HEK293T (cell line): ENCODE measurements at regions not wholly inside any gene's neighbourhood (a gene's known extent, or its start where the extent isn't known, plus 50 kb on each side); places are given as distances from the start of the nearest gene placed in this dataset.
"Not testable (repeated sequence)": the region's sequence is repeated elsewhere in the genome, so short reads cannot be mapped to it uniquely, and the experiment has no call there.

Experiments used
- CTCF ChIA-PET: fragments of 350-600 bp; formaldehyde crosslinking; extraction: SDS; loops from one replicate; lab custom pipeline; 2021; ENCODE audit warnings: antibody characterized with exemption, inconsistent platforms; lab: Yijun Ruan, JAX
- POLR2A ChIA-PET: fragments of 350-600 bp; formaldehyde crosslinking; extraction: SDS; loops from one replicate; lab custom pipeline; 2020; ENCODE audit warnings: antibody characterized with exemption, inconsistent platforms; lab: Yijun Ruan, JAX
- DNase-seq: peaks from one replicate; pipeline ENCODE4 v3.0.0; 2012; ENCODE audit warnings: mixed read lengths; ENCODE audit errors: extremely low spot score
- ARNT ChIP-seq: fragments of 450-650 bp; IDR thresholded peaks from 2 replicates; pipeline ENCODE4 v1.6.1; 2017; ENCODE audit warnings: mild to moderate bottlenecking
- BHLHE40 ChIP-seq: fragments of 450-650 bp; IDR thresholded peaks from 2 replicates; pipeline ENCODE4 v1.6.1; 2016; ENCODE audit warnings: mild to moderate bottlenecking, moderate library complexity, borderline replicate concordance
- CTBP1 ChIP-seq: fragments of 450-650 bp; IDR thresholded peaks from 2 replicates; pipeline ENCODE4 v1.6.1; 2016; ENCODE audit warnings: borderline replicate concordance
- ELF4 ChIP-seq: fragments of 450-650 bp; IDR thresholded peaks from 2 replicates; pipeline ENCODE4 v1.6.1; 2017; ENCODE audit warnings: antibody characterized with exemption
- FOXA1 ChIP-seq: fragments of 450-650 bp; IDR thresholded peaks from 2 replicates; pipeline ENCODE4 v1.6.1; 2016; ENCODE audit warnings: mild to moderate bottlenecking
- FOXK2 ChIP-seq: fragments of 450-650 bp; IDR thresholded peaks from 2 replicates; pipeline ENCODE4 v1.6.1; 2016; ENCODE audit warnings: mild to moderate bottlenecking
- FOXM1 ChIP-seq: fragments of 450-650 bp; IDR thresholded peaks from 2 replicates; pipeline ENCODE4 v1.6.1; 2017; ENCODE audit warnings: mild to moderate bottlenecking, borderline replicate concordance
- HDGF ChIP-seq: fragments of 450-650 bp; IDR thresholded peaks from 2 replicates; pipeline ENCODE4 v1.6.1; 2017; ENCODE audit warnings: antibody characterized with exemption, borderline replicate concordance
- L3MBTL2 ChIP-seq: fragments of 450-650 bp; conservative IDR thresholded peaks from 2 replicates; pipeline ENCODE4 v1.6.1; 2016; ENCODE audit warnings: mild to moderate bottlenecking
- LEF1 ChIP-seq: fragments of 450-650 bp; IDR thresholded peaks from 2 replicates; pipeline ENCODE4 v1.6.1; 2017; ENCODE audit warnings: mild to moderate bottlenecking, borderline replicate concordance
- NFRKB ChIP-seq: fragments of 450-650 bp; IDR thresholded peaks from 2 replicates; pipeline ENCODE4 v1.6.1; 2016; ENCODE audit warnings: mild to moderate bottlenecking, moderate library complexity
- SP1 ChIP-seq: fragments of 450-650 bp; IDR thresholded peaks from 2 replicates; pipeline ENCODE4 v1.6.1; 2017
- SUZ12 ChIP-seq: fragments of 450-650 bp; IDR thresholded peaks from 2 replicates; pipeline ENCODE4 v1.6.1; 2016; ENCODE audit warnings: mild to moderate bottlenecking
- TARDBP ChIP-seq: fragments of 450-650 bp; IDR thresholded peaks from 2 replicates; pipeline ENCODE4 v1.6.1; 2016
- ZNF384 ChIP-seq: fragments of 450-650 bp; IDR thresholded peaks from 2 replicates; pipeline ENCODE4 v1.6.1; 2016
- TF ChIP-seq, protein P1 (sequence below): fragments of 450-650 bp; IDR thresholded peaks from 2 replicates; pipeline ENCODE4 v1.6.1; 2016

DNA sequence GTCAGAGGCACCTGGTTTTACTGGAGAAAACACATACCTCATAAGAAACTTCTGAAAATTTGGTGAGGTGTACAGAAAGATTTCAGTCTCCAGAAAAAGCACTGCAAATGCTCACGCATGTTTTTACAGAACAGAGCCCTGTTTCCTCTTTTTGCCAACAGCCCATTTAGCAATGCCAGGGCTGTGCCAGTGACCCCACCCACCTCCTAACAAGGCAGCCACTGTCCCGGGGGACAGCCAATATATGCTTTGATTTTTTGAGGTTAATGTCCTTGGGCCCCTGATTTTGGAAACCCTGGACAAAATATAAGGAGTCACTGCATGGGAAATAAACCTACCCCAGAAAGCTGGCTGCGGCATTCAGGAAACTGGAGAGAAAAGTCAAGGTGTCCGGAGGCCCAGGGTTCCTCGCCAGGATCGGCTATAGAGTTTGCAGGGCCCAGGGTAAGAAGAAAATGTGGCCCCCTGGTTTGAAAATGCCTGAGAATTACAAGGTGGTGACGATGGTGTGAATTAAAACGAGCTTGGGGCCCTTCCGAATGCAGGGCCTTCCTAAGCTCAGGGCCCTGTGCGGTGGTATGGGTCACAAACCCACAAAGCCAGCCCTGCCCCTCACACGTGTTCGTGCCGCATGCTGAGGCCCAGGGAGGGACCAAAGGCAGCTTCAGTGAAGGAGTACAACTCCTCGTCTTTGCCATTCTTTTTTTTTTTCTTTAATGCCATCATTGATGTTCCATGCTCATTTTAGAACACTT is 71.1 kb upstream of the WNT7B start:
- ChIA-PET POLR2A (interaction anchor here (1.0 kb wide), 1 partner anchor 11 kb away, joined by 9 read pairs; no protein-coding TSS in a partner anchor), CTCF (interaction anchor here (0.7 to 1.7 kb wide), 2 partner anchors 31 to 42 kb away, joined by 3 to 4 read pairs; no protein-coding TSS in a partner anchor)
- DNase-seq, result no peak
- no peak for TF ChIP-seq FOXA1
- no peak for TF ChIP-seq BHLHE40
- no peak for TF ChIP-seq FOXK2
- TF ChIP-seq LEF1, result no peak
- TF ChIP-seq L3MBTL2, result no peak
- TF ChIP-seq ARNT, result no peak
- TF ChIP-seq FOXM1, result no peak
- TF ChIP-seq ZNF384, result no peak
- TF ChIP-seq HDGF, result no peak
- TF ChIP-seq, protein P1, sequence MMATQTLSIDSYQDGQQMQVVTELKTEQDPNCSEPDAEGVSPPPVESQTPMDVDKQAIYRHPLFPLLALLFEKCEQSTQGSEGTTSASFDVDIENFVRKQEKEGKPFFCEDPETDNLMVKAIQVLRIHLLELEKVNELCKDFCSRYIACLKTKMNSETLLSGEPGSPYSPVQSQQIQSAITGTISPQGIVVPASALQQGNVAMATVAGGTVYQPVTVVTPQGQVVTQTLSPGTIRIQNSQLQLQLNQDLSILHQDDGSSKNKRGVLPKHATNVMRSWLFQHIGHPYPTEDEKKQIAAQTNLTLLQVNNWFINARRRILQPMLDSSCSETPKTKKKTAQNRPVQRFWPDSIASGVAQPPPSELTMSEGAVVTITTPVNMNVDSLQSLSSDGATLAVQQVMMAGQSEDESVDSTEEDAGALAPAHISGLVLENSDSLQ, result no peak
- TF ChIP-seq TARDBP, result no peak
- TF ChIP-seq SUZ12, result no peak
- TF ChIP-seq CTBP1, result no peak
- TF ChIP-seq ELF4, result no peak
- TF ChIP-seq SP1, result no peak
- no peak for TF ChIP-seq NFRKB

DNA sequence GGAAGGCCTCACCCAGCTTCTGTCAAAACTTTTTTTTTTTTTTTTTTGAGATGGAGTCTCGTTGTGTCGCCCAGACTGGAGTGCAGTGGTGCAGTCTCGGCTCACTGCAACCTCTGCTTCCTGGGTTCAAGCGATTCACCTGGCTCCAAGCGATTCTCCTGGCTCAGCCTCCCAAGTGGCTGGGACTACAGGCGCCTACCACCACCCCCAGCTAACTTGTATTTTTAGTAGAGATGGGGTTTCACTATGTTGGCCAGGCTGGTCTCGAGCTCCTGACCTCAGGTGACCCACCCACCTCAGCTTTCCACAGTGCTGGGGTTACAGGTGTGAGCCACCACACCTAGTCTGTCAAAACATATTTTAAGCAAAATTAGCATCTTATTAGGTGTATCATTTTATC is 71.7 kb upstream of the WNT7B start:
- ChIA-PET POLR2A (interaction anchor here (1.0 kb wide), 1 partner anchor 11 kb away, joined by 9 read pairs; no protein-coding TSS in a partner anchor), CTCF (interaction anchor here (0.7 to 1.7 kb wide), 2 partner anchors 30 to 42 kb away, joined by 3 to 4 read pairs; no protein-coding TSS in a partner anchor)
- DNase-seq, result not testable (repeated sequence)

DNA sequence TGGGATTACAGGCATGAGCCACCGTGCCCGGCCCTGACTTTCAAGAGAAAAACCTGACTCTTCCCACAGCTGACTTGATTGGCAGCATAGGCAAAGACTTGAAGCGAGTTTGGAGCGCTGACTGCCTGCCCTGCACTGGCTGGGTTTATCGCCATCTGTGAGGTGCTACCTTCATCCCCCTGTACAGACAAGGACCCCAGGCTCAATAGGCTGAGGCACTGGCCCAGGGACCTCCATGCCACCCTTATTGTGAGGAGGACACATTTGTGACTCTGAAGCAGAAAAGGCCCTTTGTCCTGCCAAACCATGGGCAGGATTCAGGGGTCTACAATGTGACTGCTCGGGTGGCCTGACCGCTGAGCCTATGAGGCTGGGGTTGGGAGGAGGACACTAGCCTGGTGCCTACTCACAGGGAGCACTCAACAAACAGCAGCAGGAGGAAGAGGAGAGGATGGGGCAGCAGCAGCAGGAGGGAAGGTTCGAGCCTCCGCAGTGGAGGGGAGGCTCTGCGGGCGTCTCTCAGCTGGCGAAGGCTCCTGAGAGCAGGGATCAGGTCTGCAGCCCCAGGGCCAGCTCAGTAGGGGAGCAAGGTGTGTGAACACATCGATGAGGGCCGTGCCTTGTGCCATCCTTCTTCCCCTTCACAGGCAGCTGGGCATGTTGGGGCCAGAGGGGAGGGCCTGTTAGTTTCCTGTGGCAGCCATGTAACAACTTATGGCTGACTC is 72.9 kb upstream of the WNT7B start:
- TF ChIP-seq FOXA1 (no peak), BHLHE40 (no peak), ELF4 (no peak), FOXM1 (no peak), ZNF384 (no peak), NFRKB (no peak), L3MBTL2 (no peak), ARNT (no peak), TARDBP (no peak), SP1 (no peak), LEF1 (no peak), FOXK2 (no peak), SUZ12 (no peak), CTBP1 (no peak), HDGF (no peak)
- TF ChIP-seq, protein P1, result no peak
- ChIA-PET CTCF (no interaction called here), POLR2A (no interaction called here)
- DNase-seq, result no peak

GRCh38 chr22:46050451-46050845 is 73.5 kb upstream of the WNT7B start:
- DNase-seq, result no peak
- no peak for TF ChIP-seq FOXA1
- TF ChIP-seq NFRKB, result no peak
- TF ChIP-seq L3MBTL2, result no peak
- TF ChIP-seq TARDBP, result no peak
- TF ChIP-seq FOXM1, result no peak
- no peak for TF ChIP-seq FOXK2
- TF ChIP-seq ELF4, result no peak
- no peak for TF ChIP-seq BHLHE40
- no peak for TF ChIP-seq ARNT
- TF ChIP-seq SUZ12, result no peak
- TF ChIP-seq, protein P1, result no peak
- CTCF ChIA-PET, result no interaction called here
- POLR2A ChIA-PET, result interaction anchor here (0.6 to 1.7 kb wide), 3 partner anchors 9 to 20 kb away, joined by 3 to 8 read pairs (median 3); no protein-coding TSS in a partner anchor

DNA sequence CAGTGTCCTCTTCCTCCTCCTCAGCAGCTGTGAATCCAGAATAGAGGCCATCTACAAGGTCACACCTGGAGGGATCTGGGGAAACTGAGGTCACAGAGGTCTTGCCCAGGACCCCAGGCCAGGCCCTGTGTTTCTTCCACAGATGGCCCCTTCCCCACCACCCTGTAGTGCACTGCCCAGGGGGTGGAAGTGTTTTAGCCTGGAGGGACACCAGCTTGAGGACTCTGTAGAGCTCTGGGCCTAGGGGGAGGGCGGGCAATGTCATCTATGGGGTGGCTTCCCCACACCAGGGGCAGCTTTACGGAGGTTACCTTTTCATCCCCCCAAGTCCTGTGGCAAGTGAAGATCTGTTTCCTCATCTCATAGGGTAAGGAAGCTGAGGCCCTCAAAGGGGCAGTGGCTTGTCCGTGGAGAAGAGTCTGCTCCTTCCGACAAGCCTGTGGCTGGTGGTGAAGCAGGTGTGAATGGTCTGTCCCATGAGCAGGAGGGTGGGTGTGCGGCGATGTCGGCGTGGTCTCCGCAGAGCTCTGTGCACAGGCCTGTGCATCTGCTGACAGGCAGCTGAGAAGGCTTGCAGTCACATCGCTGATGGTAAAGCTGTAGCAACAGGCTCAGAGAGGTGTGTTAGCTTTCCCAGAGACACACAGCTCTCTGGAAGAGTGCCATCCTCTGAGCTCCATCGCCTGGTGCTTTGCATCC is 74.1 kb upstream of the WNT7B start:
- no peak for TF ChIP-seq TARDBP
- no peak for TF ChIP-seq NFRKB
- TF ChIP-seq SP1, result no peak
- TF ChIP-seq HDGF, result no peak
- no peak for TF ChIP-seq CTBP1
- no peak for TF ChIP-seq FOXA1
- no peak for TF ChIP-seq L3MBTL2
- ChIA-PET POLR2A (interaction anchor here (0.6 to 1.7 kb wide), 3 partner anchors 10 to 19 kb away, joined by 3 to 8 read pairs (median 3); no protein-coding TSS in a partner anchor), CTCF (no interaction called here)
- no peak for DNase-seq
